ENCODE measurements at regions not wholly inside any gene's neighbourhood (a gene's known extent, or its start where the extent isn't known, plus 50 kb on each side); places are given as distances from the start of the nearest gene placed in this dataset.
"Not testable (repeated sequence)": the region's sequence is repeated elsewhere in the genome, so short reads cannot be mapped to it uniquely, and the experiment has no call there.

DNA sequence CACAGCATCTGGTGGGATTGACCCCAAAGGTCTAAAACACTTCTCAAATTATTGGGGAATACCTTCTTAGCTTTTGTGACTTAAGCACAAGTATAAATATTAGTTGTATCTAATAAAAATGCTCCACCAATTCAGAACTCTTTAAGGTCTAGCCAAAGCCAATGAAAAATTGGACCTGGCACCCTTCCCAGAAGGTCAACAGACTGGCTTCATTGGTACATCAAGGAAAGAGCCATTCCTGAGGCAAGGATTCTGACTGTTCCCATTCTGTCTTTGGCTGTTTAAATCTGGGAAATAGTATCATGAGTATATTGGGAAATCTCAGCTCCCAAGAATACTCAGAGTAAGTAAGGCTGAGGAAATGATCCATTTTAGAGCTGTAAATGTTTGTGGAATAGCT is 153.0 kb upstream of the TRPC5 start:
- H4K20me1 ChIP-seq (ENCODE audit: insufficient read depth, low read length), result no peaks in the 10 kb centered on the region
- no peak overlapping the region for H3K4me3 ChIP-seq (ENCODE audit: low read depth, low read length, poor library complexity, severe bottlenecking)
- H3K4me1 ChIP-seq (ENCODE audit: insufficient read depth, low read length, severe bottlenecking), result no peaks in the 10 kb centered on the region
- H3K9me2 ChIP-seq (ENCODE audit: low read depth, low read length), result no peaks in the 10 kb centered on the region
- H3K79me2 ChIP-seq (ENCODE audit: insufficient read depth, low read length), result no peaks in the 10 kb centered on the region
- no peaks in the 10 kb centered on the region for H3F3A ChIP-seq (ENCODE audit: insufficient read depth, low read length)
- H3K4me2 ChIP-seq (ENCODE audit: low read length), result no peak overlapping the region
- H2AFZ ChIP-seq (ENCODE audit: low read length), result no peak overlapping the region
- H3K9me3 ChIP-seq (ENCODE audit: low read length), result no peaks in the 10 kb centered on the region
- no peak overlapping the region for H3K9ac ChIP-seq (ENCODE audit: low read length)
- TF ChIP-seq, protein P1, sequence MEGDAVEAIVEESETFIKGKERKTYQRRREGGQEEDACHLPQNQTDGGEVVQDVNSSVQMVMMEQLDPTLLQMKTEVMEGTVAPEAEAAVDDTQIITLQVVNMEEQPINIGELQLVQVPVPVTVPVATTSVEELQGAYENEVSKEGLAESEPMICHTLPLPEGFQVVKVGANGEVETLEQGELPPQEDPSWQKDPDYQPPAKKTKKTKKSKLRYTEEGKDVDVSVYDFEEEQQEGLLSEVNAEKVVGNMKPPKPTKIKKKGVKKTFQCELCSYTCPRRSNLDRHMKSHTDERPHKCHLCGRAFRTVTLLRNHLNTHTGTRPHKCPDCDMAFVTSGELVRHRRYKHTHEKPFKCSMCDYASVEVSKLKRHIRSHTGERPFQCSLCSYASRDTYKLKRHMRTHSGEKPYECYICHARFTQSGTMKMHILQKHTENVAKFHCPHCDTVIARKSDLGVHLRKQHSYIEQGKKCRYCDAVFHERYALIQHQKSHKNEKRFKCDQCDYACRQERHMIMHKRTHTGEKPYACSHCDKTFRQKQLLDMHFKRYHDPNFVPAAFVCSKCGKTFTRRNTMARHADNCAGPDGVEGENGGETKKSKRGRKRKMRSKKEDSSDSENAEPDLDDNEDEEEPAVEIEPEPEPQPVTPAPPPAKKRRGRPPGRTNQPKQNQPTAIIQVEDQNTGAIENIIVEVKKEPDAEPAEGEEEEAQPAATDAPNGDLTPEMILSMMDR (IDR thresholded peaks at IDR 0.05; ENCODE audit: low read length), result no peak
- TF ChIP-seq EZH2 (IDR thresholded peaks at IDR 0.05; ENCODE audit: borderline replicate concordance, low read length), result no peak
- no peaks in the 10 kb centered on the region for H3K27me3 ChIP-seq (ENCODE audit: insufficient read depth, low read length)
- H3K36me3 ChIP-seq (ENCODE audit: insufficient read depth, low read length), result no peaks in the 10 kb centered on the region
- H3K27ac ChIP-seq (ENCODE audit: low read depth, low read length, poor library complexity, severe bottlenecking), result no peak overlapping the region

DNA sequence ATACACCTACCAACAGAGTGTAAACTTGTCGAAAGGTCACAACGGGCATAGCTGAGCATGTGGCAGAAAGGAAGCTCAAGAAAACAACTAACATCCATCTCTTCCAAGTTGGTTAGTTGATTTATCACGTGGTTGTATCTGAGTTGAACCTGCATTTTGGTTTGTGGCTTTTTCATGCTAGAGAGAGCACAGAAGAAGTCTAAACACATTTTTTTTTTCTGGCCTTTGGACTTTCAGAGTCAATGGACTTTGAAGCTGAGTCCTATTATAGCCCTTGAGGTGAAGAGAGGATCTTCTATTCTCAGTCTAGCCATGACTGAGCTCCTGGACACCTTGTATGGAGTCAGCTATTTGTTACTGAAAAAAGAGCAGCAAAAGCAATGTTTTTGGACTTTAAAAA is 150.6 kb upstream of the TRPC5 start:
- Histone ChIP-seq H3F3A (ENCODE audit: insufficient read depth, low read length) (no peaks in the 10 kb centered on the region), H3K4me2 (ENCODE audit: low read length) (no peak overlapping the region), H3K9me2 (ENCODE audit: low read depth, low read length) (no peaks in the 10 kb centered on the region), H3K27me3 (ENCODE audit: insufficient read depth, low read length) (no peaks in the 10 kb centered on the region), H3K36me3 (ENCODE audit: insufficient read depth, low read length) (no peaks in the 10 kb centered on the region), H3K9ac (ENCODE audit: low read length) (no peak overlapping the region), H3K27ac (ENCODE audit: low read depth, low read length, poor library complexity, severe bottlenecking) (no peak overlapping the region), H3K4me1 (ENCODE audit: insufficient read depth, low read length, severe bottlenecking) (no peaks in the 10 kb centered on the region), H4K20me1 (ENCODE audit: insufficient read depth, low read length) (no peaks in the 10 kb centered on the region), H3K79me2 (ENCODE audit: insufficient read depth, low read length) (no peaks in the 10 kb centered on the region), H3K9me3 (ENCODE audit: low read length) (no peaks in the 10 kb centered on the region), H3K4me3 (ENCODE audit: low read depth, low read length, poor library complexity, severe bottlenecking) (no peak overlapping the region), H2AFZ (ENCODE audit: low read length) (no peak overlapping the region)
- TF ChIP-seq, protein P1 (IDR thresholded peaks at IDR 0.05; ENCODE audit: low read length), result no peak
- TF ChIP-seq EZH2 (IDR thresholded peaks at IDR 0.05; ENCODE audit: borderline replicate concordance, low read length), result no peak

DNA sequence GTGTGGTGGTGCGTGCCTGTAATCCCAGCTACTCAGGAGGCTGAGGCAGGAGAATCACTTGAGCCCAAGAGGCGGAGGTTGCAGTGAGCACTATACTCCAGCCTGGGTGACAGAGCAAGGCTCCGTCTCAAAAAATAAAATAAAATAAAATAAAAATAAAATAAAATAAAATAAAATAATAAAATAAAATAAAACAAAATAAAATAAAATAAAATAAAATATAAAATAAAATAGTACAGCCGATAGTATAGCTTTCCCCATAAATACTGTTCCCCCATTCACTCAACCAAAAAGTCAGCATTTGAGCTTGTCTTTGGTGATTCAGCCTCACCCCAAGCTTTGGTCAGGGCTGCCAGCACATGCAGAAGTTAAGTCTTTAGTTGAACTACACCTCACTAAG is 144.2 kb upstream of the TRPC5 start:
- not testable (repeated sequence) for H3K4me3 ChIP-seq (ENCODE audit: low read depth, low read length, poor library complexity, severe bottlenecking)

DNA sequence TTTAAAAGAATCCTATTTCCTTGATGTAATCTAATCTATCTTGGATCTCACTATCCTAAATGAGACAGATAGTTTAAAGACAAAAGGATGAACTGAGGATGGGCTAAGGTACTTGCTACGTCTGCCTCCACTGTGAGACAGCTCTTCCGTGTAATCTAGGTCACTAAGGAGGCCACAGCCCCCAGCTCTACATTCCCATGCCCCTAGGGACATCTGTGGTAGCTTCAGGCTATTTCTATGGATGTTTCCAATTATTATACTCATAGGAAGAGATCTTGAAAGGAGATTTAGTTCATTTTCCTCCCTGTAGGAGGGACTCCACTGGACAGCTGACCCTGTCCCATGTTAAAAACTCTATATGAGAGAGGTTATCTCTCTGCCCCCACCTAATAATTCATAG is 140.8 kb upstream of the TRPC5 start:
- Histone ChIP-seq H3K9me2 (ENCODE audit: low read depth, low read length) (no peaks in the 10 kb centered on the region), H3K9ac (ENCODE audit: low read length) (no peak overlapping the region), H3K4me2 (ENCODE audit: low read length) (no peak overlapping the region), H3F3A (ENCODE audit: insufficient read depth, low read length) (no peaks in the 10 kb centered on the region), H3K9me3 (ENCODE audit: low read length) (no peaks in the 10 kb centered on the region), H3K36me3 (ENCODE audit: insufficient read depth, low read length) (no peaks in the 10 kb centered on the region), H3K27me3 (ENCODE audit: insufficient read depth, low read length) (no peaks in the 10 kb centered on the region), H3K27ac (ENCODE audit: low read depth, low read length, poor library complexity, severe bottlenecking) (no peak overlapping the region), H3K4me3 (ENCODE audit: low read depth, low read length, poor library complexity, severe bottlenecking) (no peak overlapping the region), H4K20me1 (ENCODE audit: insufficient read depth, low read length) (no peaks in the 10 kb centered on the region), H3K4me1 (ENCODE audit: insufficient read depth, low read length, severe bottlenecking) (no peaks in the 10 kb centered on the region), H2AFZ (ENCODE audit: low read length) (no peak overlapping the region), H3K79me2 (ENCODE audit: insufficient read depth, low read length) (no peaks in the 10 kb centered on the region)
- no peak for TF ChIP-seq EZH2 (IDR thresholded peaks at IDR 0.05; ENCODE audit: borderline replicate concordance, low read length)
- TF ChIP-seq, protein P1 (IDR thresholded peaks at IDR 0.05; ENCODE audit: low read length), result no peak

More for the DNA sequence above, 144.2 kb upstream of the TRPC5 start:
- H3F3A ChIP-seq (ENCODE audit: insufficient read depth, low read length); H3K9me2 ChIP-seq (ENCODE audit: low read depth, low read length); H3K9me3 ChIP-seq (ENCODE audit: low read length); H3K27me3 ChIP-seq (ENCODE audit: insufficient read depth, low read length); H3K36me3 ChIP-seq (ENCODE audit: insufficient read depth, low read length); H4K20me1 ChIP-seq (ENCODE audit: insufficient read depth, low read length); H3K4me2 ChIP-seq (ENCODE audit: low read length); H3K27ac ChIP-seq (ENCODE audit: low read depth, low read length, poor library complexity, severe bottlenecking); H3K9ac ChIP-seq (ENCODE audit: low read length); H3K4me1 ChIP-seq (ENCODE audit: insufficient read depth, low read length, severe bottlenecking); H3K79me2 ChIP-seq (ENCODE audit: insufficient read depth, low read length); H2AFZ ChIP-seq (ENCODE audit: low read length): not testable (repeated sequence)

Measured in OCI-LY1 (cell line).